HCT116 (cell line): ENCODE measurements at regions not wholly inside any gene's neighbourhood (a gene's known extent, or its start where the extent isn't known, plus 50 kb on each side); places are given as distances from the start of the nearest gene placed in this dataset.

Experiments used
- ATAC-seq: fragments of 200-7000 bp; cut with Tn5 transposase; 2 replicates; pipeline ENCODE4 v1.9.1; 2020; ENCODE audit warnings: mild to moderate bottlenecking, moderate library complexity
- BruUV-seq: library from RNA; stranded (reverse); fragments of 400-500 nt; replicated peaks from 2 replicates; lab custom pipeline; 2021; lab: Mats Ljungman, UMichigan
- CTCF ChIA-PET: fragments of 300-600 bp; sonication (Branson Sonifier 250); formaldehyde crosslinking; loops from one replicate; lab custom pipeline; 2021; ENCODE audit warnings: antibody characterized with exemption; lab: Charles Lee
- POLR2A ChIA-PET: fragments of 300-600, 350-600 bp; sonication (Branson Sonifier 250); formaldehyde crosslinking; loops from one replicate; lab custom pipeline; 2021; ENCODE audit warnings: antibody characterized with exemption; lab: Charles Lee
- RAD21 ChIA-PET, 2 experiments: fragments of 300-600 bp; sonication (Branson Sonifier 250); formaldehyde crosslinking; loops; one replicate each; lab custom pipeline; 2023; ENCODE audit warnings: low total read pairs in 2 of 2; ENCODE audit not compliant: uncharacterized antibody in 2 of 2, unreplicated experiment in 2 of 2, low non-redundant PET in 1 of 2; lab: Charles Lee
- DNase-seq: peaks from one replicate; pipeline ENCODE4 v3.0.0-alpha.2; 2010; ENCODE audit warnings: low read depth, low spot score
- H2AFZ ChIP-seq: fragments of 200-600 bp; shearing (Covaris generic), sonication (generic); 2 replicates; pipeline ENCODE4 v1.6.1; 2017; ENCODE audit warnings: low read depth, mixed run types, mixed read lengths, antibody characterized with exemption, low read length; ENCODE audit not compliant: poor library complexity, severe bottlenecking
- H3K27ac ChIP-seq: 2 replicates; pipeline ENCODE4 v1.5.1; 2012; ENCODE audit warnings: low read depth, low read length
- H3K27me3 ChIP-seq: fragments of 200-600 bp; sonication (generic); 2 replicates; pipeline ENCODE4 v1.6.1; 2016; ENCODE audit warnings: mixed run types, low read length, mixed read lengths; ENCODE audit not compliant: insufficient read depth
- H3K36me3 ChIP-seq, 2 experiments: fragments of 200-500 bp in 1 of 2; fragments of 200-600 bp in 1 of 2; sonication (Bioruptor generic) in 1 of 2; sonication (generic) in 1 of 2; 2 replicates each; pipeline versions ENCODE4 v1.5.1 to v1.6.1; 2014 to 2016; ENCODE audit warnings: low read length in 2 of 2, inconsistent platforms in 1 of 2, mixed read lengths in 1 of 2, mixed run types in 1 of 2; ENCODE audit not compliant: insufficient read depth in 2 of 2, control insufficient read depth in 1 of 2
- H3K4me1 ChIP-seq, 2 experiments: fragments of 200-600 bp in 1 of 2; sonication (generic) in 1 of 2; 2 replicates each; pipeline versions ENCODE4 v1.5.1 to v1.6.1; 2012 to 2017; ENCODE audit warnings: low read length in 2 of 2, inconsistent platforms in 1 of 2, mild to moderate bottlenecking in 1 of 2, mixed read lengths in 1 of 2, mixed run types in 1 of 2, moderate library complexity in 1 of 2; ENCODE audit not compliant: insufficient read depth in 2 of 2, control insufficient read depth in 1 of 2
- H3K4me2 ChIP-seq: fragments of 200-600 bp; sonication (generic); 2 replicates; pipeline ENCODE4 v1.6.1; 2017; ENCODE audit warnings: mixed run types, low read length, mixed read lengths
- H3K4me3 ChIP-seq, 2 experiments: fragments of 200-600 bp in 1 of 2; sonication (generic) in 1 of 2; replicated peaks in 1 of 2; 2 replicates each; pipeline ENCODE4 v1.5.1; 2011 to 2016; ENCODE audit warnings: low read length in 2 of 2, control low read depth in 1 of 2, low read depth in 1 of 2, mild to moderate bottlenecking in 1 of 2, mixed read lengths in 1 of 2, mixed run types in 1 of 2
- H3K79me2 ChIP-seq: fragments of 200-600 bp; sonication (generic); 2 replicates; pipeline ENCODE4 v1.6.1; 2017; ENCODE audit warnings: mild to moderate bottlenecking, mixed run types, low read length, moderate library complexity, mixed read lengths; ENCODE audit not compliant: insufficient read depth
- H3K9ac ChIP-seq: fragments of 200-600 bp; sonication (generic); 2 replicates; pipeline ENCODE4 v1.6.1; 2016; ENCODE audit warnings: low read length, mixed read lengths
- H3K9me2 ChIP-seq: fragments of 200-600 bp; sonication (generic), shearing (Covaris generic); 2 replicates; pipeline ENCODE4 v1.6.1; 2017; ENCODE audit warnings: mixed run types, mild to moderate bottlenecking, moderate library complexity; ENCODE audit not compliant: insufficient read depth
- H3K9me3 ChIP-seq, 2 experiments: fragments of 200-500 bp in 1 of 2; fragments of 200-600 bp in 1 of 2; sonication (Bioruptor generic) in 1 of 2; sonication (generic) in 1 of 2; 2 replicates each; pipeline ENCODE4 v1.6.1; 2014 to 2017; ENCODE audit warnings: low read length in 2 of 2, mixed read lengths in 2 of 2, inconsistent platforms in 1 of 2, low read depth in 1 of 2, mild to moderate bottlenecking in 1 of 2, mixed run types in 1 of 2, moderate library complexity in 1 of 2; ENCODE audit not compliant: control insufficient read depth in 1 of 2, insufficient read depth in 1 of 2
- H4K20me1 ChIP-seq: fragments of 200-600 bp; sonication (generic), shearing (Covaris generic); 2 replicates; pipeline ENCODE4 v1.6.1; 2017; ENCODE audit warnings: mixed run types, mild to moderate bottlenecking, moderate library complexity; ENCODE audit not compliant: insufficient read depth
- CBX3 ChIP-seq: IDR thresholded peaks from 2 replicates; pipeline ENCODE4 v1.6.1; 2012; ENCODE audit warnings: low read depth
- CEBPB ChIP-seq: IDR thresholded peaks from 2 replicates; pipeline ENCODE4 v1.6.1; 2012; ENCODE audit warnings: low read depth
- EGR1 ChIP-seq: IDR thresholded peaks from 2 replicates; pipeline ENCODE4 v1.6.1; 2012; ENCODE audit warnings: low read depth
- ELF1 ChIP-seq: IDR thresholded peaks from 2 replicates; pipeline ENCODE4 v1.6.1; 2012; ENCODE audit warnings: low read depth, borderline replicate concordance
- EZH2 ChIP-seq: fragments of 200-600 bp; sonication (generic); IDR thresholded peaks from 2 replicates; pipeline ENCODE4 v1.6.1; 2017; ENCODE audit warnings: antibody characterized with exemption, mixed run types
- EZH2phosphoT487 ChIP-seq: fragments of 200-600 bp; IDR thresholded peaks from 2 replicates; pipeline ENCODE4 v1.6.1; 2018; ENCODE audit warnings: antibody characterized with exemption, borderline replicate concordance
- FOSL1 ChIP-seq: IDR thresholded peaks from 2 replicates; pipeline ENCODE4 v1.6.1; 2012; ENCODE audit warnings: low read depth
- JUND ChIP-seq: IDR thresholded peaks from 2 replicates; pipeline ENCODE4 v1.6.1; 2012
- POLR2A ChIP-seq: IDR thresholded peaks from 2 replicates; pipeline ENCODE4 v1.7.0; 2011; ENCODE audit warnings: borderline replicate concordance; ENCODE audit not compliant: insufficient read depth, insufficient read length; ENCODE audit errors: extremely low read depth
- POLR2AphosphoS5 ChIP-seq: IDR thresholded peaks from 2 replicates; pipeline ENCODE4 v1.6.1; 2011; ENCODE audit warnings: mild to moderate bottlenecking, low read depth, low read length, moderate library complexity
- RAD21 ChIP-seq: IDR thresholded peaks from 2 replicates; pipeline ENCODE4 v1.6.1; 2012; ENCODE audit warnings: low read depth, mild to moderate bottlenecking
- SIN3A ChIP-seq: IDR thresholded peaks from 2 replicates; pipeline ENCODE4 v1.6.1; 2012; ENCODE audit warnings: low read depth
- SRF ChIP-seq: IDR thresholded peaks from 2 replicates; pipeline ENCODE4 v1.6.1; 2012; ENCODE audit warnings: low read depth
- ZFX ChIP-seq: fragments of 450-650 bp; IDR thresholded peaks from 2 replicates; pipeline ENCODE4 v1.6.1; 2017
- ZNF274 ChIP-seq: fragments of 200-500 bp; sonication (Bioruptor generic); IDR thresholded peaks from 2 replicates; pipeline ENCODE4 v1.6.1; 2014; ENCODE audit warnings: mild to moderate bottlenecking, low read depth, low read length, inconsistent platforms
- intact Hi-C: fragments of 100-400 bp; cut with micrococcal nuclease; formaldehyde crosslinking; loops from 2 replicates; pipeline ENCODE4 v1.10.0; 2022
- TF ChIP-seq, protein P1 (sequence below), 3 experiments: fragments of 200-600 bp in 1 of 3; sonication (generic) in 1 of 3; IDR thresholded peaks in 2 of 3; conservative IDR thresholded peaks in 1 of 3; 2 replicates each; pipeline ENCODE4 v1.5.1; 2012 to 2017; ENCODE audit warnings: low read depth in 2 of 3, low read length in 2 of 3, antibody characterized with exemption in 1 of 3, borderline replicate concordance in 1 of 3, control low read depth in 1 of 3, mild to moderate bottlenecking in 1 of 3, mixed read lengths in 1 of 3, mixed run types in 1 of 3, moderate library complexity in 1 of 3; ENCODE audit not compliant: insufficient read depth in 1 of 3
- TF ChIP-seq, protein P2 (sequence below): IDR thresholded peaks from 2 replicates; pipeline ENCODE4 v1.6.1; 2012

DNA sequence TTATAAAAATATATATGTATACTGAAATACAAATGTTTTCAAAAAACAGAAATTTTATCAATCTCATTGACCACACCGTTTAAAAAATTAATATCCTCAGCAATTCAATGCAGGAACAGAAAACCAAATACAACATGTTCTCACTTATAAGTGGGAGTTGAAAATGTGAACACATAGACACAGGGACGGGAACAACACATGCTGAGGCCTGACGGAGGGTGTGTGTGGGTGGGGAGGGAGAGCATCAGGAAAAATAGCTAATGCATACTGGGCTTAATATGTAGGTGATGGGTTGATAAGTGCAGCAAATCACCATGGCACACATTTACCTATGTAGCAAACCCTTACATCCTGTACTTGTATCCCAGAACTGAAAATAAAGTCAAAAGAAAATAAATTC, 409.5 kb downstream of the MLLT3 start:
- Histone ChIP-seq H3K9me3 (no peaks in the 10 kb centered on the region), H2AFZ (no peak overlapping the region), H3K9ac (no peak overlapping the region), H3K79me2 (no peaks in the 10 kb centered on the region), H3K36me3 (no peaks in the 10 kb centered on the region), H4K20me1 (no peaks in the 10 kb centered on the region), H3K9me2 (no peaks in the 10 kb centered on the region), H3K4me2 (no peak overlapping the region)
- POLR2A ChIA-PET = no interaction called here
- ATAC-seq = no peak
- no peak for TF ChIP-seq FOSL1
- TF ChIP-seq JUND = no peak
- TF ChIP-seq, protein P1, sequence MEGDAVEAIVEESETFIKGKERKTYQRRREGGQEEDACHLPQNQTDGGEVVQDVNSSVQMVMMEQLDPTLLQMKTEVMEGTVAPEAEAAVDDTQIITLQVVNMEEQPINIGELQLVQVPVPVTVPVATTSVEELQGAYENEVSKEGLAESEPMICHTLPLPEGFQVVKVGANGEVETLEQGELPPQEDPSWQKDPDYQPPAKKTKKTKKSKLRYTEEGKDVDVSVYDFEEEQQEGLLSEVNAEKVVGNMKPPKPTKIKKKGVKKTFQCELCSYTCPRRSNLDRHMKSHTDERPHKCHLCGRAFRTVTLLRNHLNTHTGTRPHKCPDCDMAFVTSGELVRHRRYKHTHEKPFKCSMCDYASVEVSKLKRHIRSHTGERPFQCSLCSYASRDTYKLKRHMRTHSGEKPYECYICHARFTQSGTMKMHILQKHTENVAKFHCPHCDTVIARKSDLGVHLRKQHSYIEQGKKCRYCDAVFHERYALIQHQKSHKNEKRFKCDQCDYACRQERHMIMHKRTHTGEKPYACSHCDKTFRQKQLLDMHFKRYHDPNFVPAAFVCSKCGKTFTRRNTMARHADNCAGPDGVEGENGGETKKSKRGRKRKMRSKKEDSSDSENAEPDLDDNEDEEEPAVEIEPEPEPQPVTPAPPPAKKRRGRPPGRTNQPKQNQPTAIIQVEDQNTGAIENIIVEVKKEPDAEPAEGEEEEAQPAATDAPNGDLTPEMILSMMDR (IDR thresholded peaks at IDR 0.05 in 2 of 3, conservative IDR thresholded peaks at IDR 0.05 in 1 of 3; ENCODE audit: borderline replicate concordance in 1 of 3, insufficient read depth in 1 of 3, low read depth in 2 of 3, low read length in 2 of 3) = no peak
- TF ChIP-seq SIN3A = no peak
- TF ChIP-seq POLR2AphosphoS5 = no peak
- TF ChIP-seq CBX3 = no peak
- no peak for TF ChIP-seq EGR1
- no peak for TF ChIP-seq CEBPB
- TF ChIP-seq POLR2A = no peak
- TF ChIP-seq, protein P2, sequence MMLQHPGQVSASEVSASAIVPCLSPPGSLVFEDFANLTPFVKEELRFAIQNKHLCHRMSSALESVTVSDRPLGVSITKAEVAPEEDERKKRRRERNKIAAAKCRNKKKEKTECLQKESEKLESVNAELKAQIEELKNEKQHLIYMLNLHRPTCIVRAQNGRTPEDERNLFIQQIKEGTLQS = no peak
- TF ChIP-seq EZH2phosphoT487 = no peak
- no peak for TF ChIP-seq ELF1
- TF ChIP-seq ZFX = no peak
- TF ChIP-seq SRF = no peak
- TF ChIP-seq EZH2 = no peak
- no peak for TF ChIP-seq ZNF274
- TF ChIP-seq RAD21 = no peak
- TF ChIP-seq, all 23 proteins: peak for 0
- no peak for DNase-seq
- ChIA-PET CTCF (no interaction called here), RAD21 (no interaction called here)
- intact Hi-C loops = no loop called here
- Histone ChIP-seq H3K4me1 (no peaks in the 10 kb centered on the region), H3K27ac (no peak overlapping the region), H3K27me3 (peaks cover 22% of the 10 kb centered on the region), H3K4me3 (no peak overlapping the region)
- no TSS peak for BruUV-seq
